Activated T-cell treated with anti-CD3 and anti-CD28 coated beads, Interleukin-2, amount 50 U/mL, for 48 hours (primary cell): ENCODE measurements at regions not wholly inside any gene's neighbourhood (a gene's known extent, or its start where the extent isn't known, plus 50 kb on each side); places are given as distances from the start of the nearest gene placed in this dataset.
"Not testable (repeated sequence)": the region's sequence is repeated elsewhere in the genome, so short reads cannot be mapped to it uniquely, and the experiment has no call there.

ENCODE experiments used
- DNase-seq, 2 experiments: peaks; one replicate each; pipeline ENCODE4 v3.0.0-alpha.2; 2020

DNA sequence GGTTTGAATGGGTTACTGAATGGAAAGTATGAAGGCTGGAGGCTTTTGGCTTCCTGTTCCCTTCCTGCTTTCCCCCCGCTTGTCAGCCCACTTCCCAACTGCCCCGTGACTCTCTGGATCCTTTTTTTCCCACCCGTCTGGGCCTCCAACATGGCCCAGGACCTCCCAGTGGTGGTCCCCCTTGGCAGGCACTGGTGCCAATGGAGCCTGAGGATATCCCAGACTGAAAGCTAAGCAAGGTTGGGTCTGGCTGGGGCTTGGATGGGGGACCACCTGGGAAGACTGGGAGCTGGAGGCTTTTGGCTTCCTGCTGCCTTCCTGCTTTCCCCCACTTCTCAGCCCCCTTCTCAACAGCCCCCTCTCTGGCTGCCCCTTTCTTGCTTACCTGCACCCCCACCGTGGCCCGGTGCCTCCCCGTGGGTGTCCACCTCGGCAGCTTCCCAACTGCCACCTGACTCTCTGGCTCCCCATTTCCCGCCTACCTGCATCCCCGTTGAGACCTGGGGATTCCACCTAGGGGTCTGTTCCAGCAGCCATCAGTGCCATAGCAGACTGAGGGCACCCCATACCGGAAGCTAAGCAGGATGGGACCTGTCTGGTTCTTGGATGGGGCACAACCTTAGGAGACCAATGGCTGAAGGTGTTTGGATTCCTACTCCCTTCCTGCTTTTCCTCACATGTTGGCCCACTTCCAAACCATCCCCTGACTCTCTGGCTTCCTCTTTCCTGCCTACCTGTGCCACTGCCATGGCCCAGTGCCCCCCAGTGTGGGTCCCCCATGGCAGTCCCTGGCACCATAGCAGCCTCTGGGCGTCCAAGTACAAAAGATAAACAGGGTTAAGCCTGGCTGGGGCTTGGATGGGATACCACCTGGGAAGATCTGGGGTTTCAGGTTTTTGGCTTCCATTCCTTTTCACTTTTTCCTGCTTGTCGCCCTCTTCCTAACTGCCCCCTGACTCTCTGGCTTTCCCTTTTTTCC is 2295.3 kb downstream of the TP53TG3F start:
- DNase-seq = no peak

DNA sequence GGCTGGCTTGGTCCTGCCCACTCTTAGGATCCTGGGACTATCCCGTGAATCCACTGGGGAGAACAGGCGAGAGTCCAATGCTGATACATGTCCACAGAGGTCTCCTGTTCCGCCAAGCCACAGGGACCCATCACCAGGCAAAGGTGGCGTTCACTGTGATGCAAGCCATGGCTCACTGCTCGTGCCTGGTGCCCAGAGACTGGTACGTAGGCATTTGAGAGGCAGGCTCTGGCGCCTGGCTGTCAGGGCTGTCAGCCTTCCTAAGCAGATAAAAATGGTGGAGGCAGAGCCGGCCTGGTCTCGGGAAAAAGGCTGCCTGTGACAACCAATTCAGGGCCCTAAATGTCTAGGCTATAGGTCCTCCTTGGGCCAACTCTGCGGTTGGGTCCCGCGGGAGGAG is 2329.0 kb downstream of the TP53TG3F start:
- DNase-seq = no peak

DNA sequence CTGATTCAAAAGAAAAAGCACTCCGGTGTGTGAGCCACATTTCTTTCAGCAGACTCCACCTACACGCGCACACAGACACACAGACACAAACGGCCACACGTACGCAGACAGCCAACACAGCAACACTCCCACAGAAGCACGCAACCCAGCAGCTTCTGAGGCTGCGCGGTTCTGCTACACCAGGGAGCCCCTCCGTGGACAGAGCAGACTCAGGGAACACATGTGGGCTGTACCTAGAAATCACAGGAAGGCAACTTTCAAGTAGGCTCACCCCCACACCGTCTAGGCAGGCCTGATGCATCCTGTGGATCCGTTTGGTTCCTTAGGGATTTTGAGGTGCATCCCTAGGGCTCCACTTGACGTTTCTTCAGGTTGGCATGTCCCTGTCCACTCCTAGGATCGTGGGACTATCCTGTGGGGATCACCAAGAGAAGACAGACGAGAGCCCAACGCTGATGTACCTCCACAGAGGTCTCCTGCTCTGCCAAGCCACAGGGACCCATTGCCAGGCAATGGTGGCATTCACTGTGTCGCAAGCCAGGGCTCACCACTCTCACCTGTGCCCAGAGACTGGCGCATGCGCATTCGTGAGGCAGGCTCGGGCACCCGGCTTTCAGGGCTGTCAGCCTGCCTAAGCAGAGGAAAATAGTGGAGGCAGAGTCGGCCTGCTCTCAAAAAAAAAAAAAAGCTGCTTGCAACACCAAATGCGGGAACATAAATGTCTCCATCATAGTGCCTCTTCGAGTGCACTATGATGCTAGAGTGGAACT is 2333.3 kb downstream of the TP53TG3F start:
- DNase-seq = no peak

DNA sequence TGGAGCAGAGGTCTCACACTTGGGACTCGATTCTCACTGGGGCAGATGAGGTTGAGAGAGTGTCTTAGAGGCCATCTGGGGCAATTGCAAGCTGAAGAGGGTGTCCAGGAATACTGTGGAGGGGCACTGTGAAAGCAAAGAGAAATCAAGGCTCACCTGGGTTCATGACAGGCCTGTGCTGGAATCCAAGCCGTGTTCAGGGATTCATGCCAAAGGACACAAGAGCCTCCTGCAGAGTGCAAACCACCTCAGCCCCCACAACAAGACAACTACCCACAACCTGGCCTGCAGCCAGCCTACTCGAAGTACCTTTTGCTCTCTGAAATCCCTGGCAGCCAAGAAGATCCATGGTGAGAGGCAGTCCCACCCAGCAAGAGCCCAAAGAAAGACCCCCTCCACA is 2334.2 kb downstream of the TP53TG3F start:
- no peak for DNase-seq

DNA sequence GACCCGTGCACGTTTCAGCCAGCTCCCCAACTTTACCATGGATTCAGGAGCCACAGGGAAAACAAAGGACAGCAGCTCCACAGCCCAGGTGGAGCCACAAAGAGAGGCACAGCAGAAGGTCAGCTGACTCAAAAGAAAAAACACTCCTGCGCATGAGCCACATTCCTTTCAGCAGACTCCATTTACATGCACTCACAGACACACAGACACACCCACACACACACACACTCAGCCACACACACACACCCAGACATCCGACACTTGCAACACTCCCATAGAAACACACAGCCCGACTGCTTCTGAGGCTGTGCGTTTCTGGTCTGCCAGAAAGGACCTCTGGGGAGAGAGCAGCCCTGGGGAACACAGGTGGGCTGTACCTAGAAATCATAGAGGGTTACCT is 2335.5 kb downstream of the TP53TG3F start:
- no peak for DNase-seq

DNA sequence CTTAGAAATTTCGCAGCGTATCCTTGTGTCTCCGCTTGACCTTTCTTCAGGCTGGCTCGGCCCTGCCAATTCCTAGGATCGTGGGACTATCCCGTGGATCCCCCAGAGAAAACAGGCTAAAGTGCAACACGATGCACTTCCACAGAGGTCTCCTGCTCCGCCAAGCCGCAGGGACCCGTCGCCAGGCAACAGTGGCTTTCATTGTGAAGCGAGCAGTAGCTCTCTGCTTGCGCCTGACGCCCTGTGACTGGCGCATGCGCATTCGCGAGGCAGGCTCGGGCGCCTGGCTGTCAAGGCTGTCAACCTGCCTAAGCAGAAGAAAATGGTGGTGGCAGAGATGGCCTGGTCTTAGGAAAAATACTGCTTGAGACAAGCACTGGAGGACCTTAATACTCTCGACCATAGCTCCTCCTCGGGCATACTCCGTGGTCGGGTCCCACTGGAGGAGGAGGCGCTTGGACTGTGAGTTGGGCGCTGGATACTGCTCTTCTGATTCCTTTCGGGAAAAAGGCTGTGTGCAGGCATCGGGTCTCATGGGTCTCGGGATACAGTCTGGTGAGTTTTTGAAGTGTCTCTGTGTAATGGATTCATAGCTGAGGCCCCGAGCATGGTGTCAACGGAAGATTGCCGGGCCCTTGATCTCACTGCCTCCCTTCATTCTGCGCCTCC is 2336.1 kb downstream of the TP53TG3F start:
- no peak for DNase-seq

DNA sequence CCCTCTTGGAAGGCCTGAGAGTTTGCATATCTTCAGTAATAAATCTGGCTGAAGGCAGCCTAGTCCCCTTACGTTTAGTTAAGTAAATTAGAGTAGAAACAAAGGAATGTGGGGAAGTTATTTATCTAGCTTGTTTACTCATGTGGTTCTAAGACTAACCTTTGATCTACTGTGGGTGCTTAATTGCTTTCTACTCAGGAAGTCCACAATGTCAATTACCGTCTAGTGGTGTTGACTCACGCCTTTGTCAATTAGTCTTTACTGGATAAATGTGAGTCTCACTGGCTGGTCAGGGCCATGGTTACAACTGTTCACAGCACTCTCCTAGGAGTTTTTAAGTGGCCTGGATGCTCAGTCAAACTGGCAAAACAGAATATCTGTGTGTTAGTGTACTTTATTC is 2338.4 kb downstream of the TP53TG3F start:
- no peak for DNase-seq

DNA sequence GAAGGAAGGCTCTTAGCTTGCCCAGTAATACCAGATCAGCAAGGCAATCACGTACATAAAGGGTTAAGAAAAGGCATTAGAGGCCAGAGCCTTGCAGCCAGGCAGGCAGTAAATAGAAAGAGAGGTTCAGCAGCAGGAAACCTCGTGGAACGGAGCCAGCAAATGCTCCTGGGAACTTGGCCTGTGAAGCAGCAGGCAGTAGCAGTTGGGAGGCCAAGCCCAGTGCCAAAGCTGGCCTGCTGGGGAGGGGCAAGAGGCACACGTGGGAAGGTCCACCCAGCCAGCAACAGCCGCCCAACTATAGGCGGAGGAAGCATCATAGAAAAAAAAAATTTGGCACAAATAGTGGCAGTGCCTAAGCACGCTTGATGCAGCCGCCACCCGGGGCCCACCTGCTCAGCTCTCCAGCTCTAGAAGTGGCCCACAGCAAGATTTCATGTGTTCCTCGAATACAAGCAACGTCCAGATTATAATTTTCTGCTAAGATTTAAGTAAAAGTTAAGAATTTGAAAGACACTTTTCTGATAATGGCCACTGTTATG is 2339.5 kb downstream of the TP53TG3F start:
- DNase-seq = no peak

DNA sequence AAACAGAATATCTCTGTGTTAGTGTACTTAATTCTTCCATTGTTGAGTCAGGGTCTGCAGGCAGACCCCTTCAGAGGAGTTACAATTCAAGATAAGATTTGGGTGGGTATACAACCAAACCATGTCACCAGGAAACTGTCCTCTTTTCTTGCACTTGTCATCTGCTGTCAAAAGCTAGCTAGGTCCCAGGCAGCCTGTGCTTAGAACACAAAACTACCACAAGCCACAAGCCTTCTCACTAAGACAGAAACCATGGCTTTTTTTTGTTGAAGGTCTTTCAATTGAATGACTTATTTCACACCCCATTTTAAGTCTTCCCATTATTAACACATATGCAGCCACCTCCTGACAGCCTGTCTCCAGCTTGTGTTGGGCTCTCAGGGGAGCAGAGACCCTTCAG is 2345.1 kb downstream of the TP53TG3F start:
- DNase-seq = not testable (repeated sequence)

DNA sequence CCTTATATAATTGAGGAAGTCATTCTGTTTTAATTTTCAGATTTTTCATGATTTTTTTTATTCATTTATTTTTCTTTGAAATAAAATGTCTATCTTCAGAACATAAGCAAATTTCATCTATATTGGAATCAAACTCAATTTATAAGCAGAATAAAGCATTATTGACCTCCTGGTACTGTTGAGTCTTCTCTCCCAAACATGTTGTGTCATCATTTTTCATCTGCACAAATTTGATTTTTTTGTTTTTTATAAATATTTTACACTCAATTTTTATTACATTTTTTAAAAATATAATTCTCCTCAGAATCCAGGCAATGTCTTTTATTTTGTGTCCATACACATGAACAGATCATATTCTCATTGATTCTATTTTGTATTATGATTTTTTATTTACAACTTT is 2363.9 kb downstream of the TP53TG3F start:
- DNase-seq = no peak

DNA sequence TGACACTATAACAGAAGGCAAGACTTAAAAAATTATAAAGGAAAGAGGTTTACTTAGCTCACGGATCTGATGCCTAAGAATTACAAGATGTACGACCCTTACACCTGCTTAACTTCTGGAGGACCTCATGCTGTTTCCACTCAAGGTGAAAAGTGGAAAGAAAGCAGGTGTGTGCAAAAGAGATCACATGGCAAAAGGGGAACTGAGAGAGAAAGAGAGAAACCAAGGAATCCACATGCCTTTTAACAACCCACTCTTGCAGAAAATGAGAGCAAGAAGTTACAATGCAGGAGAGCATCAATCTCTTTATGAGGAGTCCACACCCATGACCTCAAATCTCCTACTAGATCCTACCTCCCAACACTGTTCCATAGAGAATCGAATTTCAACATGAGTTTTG is 2382.2 kb downstream of the TP53TG3F start:
- DNase-seq = no peak

DNA sequence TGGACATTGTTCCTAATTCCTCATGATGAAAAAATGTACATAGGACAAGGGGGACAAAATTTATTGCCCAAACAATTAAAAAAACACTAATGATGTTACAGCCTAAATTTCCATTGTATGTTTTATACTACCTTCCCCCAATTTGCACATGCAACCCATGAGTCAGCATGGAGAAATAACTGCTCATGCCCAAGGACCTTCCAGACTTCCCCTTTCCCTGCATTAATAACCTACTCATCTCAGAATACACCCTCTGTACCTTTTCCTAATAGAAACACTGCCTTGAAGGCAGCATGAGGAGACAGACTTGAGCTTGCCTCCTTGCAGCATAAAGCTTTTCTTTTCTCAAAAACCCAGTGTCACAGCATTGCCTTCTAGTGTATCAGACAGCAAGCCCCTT is 2402.8 kb downstream of the TP53TG3F start:
- DNase-seq = no peak

DNA sequence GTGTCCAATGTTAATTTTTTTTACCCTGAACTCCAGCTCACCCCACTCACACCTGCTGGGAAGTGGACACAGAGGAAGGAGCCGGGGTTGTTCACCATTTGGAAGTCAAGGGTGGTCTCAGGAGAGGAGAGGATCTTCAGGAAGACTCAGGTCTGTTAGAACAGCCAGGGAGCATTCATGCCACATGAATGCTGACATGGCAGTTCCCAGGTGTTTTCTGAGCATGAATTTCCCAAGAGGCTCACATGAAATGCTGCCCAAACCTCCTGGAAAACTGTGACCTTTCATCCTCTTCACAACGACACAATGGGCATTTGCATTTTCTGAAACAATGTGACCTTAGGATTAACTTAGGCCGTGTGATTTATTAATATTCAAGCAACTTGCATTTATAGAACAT is 2409.2 kb downstream of the TP53TG3F start:
- no peak for DNase-seq

DNA sequence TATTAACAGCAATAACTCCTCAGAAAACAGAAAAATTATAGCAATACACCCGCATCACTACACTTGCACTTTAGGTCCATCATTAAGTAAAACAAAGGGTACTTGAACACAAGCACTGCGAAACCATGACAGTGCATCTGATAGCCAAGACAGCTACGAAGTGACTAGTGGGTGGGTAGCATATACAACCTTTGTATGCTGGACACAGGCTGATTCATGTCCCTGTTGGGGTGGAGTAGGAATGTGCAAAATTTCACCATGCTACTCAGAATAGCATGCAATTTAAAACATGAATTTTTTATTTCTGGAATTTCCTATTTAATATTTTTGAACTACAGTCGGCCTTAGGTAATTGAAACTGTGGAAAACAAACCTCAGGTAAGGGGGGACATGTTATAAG is 2414.1 kb downstream of the TP53TG3F start:
- no peak for DNase-seq

DNA sequence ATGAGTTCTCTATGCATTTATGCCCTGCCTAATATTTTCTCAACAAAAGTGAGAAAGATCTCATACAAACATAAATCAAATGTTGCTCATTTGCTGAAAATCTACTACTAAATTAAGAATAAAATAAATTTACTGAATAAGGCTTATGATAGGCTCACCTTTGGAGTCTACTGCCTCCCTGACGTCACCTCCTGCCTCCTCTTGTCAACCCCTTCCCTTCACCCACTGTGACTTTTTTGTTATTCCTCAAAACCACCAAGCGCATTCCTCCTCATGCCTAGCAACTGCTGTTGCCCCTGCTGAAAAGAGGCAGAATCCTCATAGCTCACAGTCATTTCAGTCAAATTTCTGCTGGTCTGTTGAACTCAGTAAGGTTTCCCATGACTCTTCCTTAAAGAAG is 2422.2 kb downstream of the TP53TG3F start:
- no peak for DNase-seq

DNA sequence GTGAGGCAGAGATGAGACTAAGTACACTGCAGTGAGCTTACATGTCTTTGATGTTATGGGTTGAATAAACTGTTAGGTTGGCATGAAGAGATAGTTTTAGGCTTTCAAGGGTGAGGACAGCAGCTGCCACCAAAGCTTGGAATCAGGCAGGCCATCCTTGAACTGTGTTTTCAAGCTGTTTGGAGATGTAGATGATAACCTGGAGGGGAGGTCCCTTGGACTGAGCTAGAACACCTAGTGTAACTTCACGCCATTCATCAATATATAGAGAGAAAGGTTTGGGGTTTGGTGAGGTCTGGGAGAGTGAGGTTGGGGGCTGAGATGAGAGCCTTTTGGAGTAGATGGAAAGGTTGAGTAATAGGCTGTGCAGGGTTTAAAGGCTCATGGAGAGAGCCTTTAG is 2447.0 kb downstream of the TP53TG3F start:
- DNase-seq = no peak

DNA sequence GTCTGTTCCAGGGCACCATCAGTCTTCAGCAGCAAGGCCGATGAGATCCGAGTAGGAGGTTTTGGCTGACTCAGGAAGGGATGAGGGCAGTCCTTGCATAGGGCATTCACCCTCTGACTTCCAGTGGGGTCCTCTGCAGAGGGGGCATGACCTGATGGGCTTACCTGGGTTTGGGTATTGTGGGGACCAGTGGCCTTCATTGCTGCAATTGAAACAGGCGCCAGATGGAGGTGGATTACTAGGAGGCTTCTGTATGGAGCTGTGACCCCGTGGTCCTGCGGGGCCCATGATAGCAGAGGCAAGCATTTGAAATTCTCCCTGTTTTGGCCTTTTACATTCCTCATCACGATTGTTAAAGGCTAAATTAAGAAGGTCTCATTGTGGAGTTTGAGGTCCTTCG is 2448.7 kb downstream of the TP53TG3F start:
- no peak for DNase-seq

DNA sequence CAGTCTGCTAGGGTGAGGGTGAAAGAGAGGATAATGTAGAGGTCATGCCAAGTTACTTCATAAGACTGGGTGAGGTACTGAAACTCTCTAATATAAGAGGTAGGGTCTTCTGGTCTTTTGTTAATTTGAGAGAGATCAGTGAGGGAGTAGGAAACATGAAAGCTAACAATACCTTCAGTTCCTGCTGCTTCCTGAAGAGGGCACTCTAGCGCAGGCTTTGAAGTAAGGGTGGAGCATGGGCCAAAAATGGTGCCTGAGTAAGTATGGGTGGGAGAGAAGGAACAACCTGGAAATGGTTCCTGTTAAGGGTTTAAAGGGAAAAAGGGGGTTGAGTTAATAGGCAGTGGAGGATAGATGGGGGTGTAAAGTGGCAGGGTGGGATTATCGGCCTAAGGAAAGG is 2449.5 kb downstream of the TP53TG3F start:
- DNase-seq = no peak

DNA sequence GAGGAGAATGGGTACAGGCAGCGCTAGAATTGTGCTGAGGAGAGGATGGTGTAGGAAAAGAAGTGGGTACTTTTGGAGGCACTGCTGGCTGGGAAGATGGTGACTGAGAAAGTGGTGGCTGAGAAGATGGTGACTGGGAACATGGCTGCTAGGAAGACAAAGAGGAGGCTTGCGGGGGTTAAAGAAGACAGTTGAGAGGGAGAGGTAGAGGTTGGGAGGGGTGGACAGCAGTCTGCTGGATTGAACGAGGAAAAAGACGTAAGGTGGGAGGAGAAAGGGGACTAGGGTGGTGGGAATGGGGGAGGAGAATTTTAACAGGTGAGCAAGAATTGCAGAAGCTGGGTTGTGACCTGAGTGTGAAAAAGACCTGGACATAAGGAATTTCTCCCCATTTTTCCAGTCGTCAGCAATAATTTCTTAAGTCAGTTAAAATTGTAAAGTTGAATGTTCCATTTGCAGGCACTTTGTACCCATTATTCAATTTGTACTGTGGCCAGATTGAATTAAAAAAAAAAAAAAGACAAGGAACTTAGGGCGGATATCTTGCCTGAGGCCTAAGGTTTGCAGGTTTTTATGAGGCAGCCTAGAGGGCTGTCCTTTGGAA is 2450.0 kb downstream of the TP53TG3F start:
- no peak for DNase-seq

DNA sequence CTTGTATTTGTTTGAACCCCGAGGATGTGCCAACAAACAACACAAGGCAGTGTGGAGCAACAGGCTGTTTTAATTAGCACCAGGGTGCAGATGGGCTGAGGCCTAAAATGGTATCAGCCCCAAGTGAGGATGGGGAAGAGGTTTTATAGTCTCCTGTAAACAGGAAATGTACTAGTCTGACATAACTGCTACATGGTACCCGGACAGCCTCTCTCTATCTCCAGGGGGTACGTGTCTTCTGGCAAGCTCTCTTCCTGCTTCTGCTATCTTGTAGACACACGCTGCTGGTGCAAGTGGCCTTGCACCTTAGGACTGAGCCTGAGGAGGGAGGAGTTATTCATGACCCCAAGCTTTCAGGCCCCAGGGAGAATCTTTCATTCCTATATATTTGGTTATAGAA is 2451.0 kb downstream of the TP53TG3F start:
- DNase-seq = no peak

DNA sequence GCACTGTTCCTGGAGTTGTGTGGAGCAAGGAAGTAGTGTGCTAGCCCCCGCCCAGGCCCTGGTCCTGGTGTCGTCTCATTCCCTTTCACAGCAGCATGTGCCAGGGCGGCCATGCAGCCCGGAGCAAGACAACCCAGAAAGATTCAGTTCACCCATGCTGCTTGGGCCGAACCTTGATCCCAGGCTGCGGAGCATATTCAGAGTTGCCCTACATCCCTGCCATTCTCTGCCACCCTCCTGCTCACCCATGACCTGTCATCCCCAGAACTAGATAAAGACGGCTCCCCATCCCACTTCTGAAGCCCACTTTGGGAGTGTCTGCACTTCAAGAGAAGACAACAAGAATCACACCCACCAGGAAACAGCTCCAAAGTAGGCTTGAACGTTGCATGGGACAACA is 2452.5 kb downstream of the TP53TG3F start:
- DNase-seq = no peak

DNA sequence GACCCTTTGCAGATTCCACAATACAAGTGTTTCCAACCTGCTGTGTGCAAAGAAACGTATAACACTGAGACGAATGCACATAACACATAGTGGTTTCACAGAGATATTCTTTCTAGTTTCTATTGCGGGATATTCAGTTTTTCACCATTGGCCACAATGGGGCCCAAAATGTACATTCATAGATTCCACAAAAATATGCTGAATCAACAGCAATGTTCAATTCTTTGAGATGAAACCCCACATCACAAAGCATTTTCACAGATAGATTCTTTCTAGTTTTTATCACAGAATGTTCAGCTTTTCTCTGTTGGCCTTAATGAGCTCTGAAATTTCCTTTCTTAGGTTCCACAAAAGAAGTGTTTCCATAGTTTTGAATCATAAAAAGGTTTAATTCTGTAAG is 2472.3 kb downstream of the TP53TG3F start:
- no peak for DNase-seq
